ENCODE measurements at regions not wholly inside any gene's neighbourhood (a gene's known extent, or its start where the extent isn't known, plus 50 kb on each side); places are given as distances from the start of the nearest gene placed in this dataset.

DNA sequence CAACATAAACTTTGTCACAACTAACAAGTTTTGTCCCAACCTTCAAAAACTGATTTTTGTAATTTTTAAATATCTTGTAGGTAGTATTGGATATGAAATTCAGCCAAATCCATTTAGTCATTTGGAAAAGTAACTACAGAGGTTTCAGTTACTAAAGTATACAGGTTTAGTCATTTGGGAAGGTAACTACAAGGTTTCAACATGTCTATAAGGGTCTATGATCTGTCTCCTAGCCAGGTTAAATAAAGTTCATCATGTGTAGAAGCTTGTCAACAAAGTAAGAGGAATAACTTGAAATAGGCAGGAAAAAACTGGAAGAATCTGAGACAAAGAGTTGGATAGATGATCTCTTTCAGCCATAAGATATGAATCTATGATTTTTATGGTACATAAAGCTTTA lies 229.8 kb downstream of the COL12A1 start:
- no peaks in the 10 kb centered on the region for H3K36me3 Mint-ChIP-seq (ENCODE audit: low read depth)
- H3K4me3 Mint-ChIP-seq: no peak overlapping the region
- H3K27ac Mint-ChIP-seq: no peak overlapping the region
- H3K9me3 Mint-ChIP-seq: peaks cover 7% of the 10 kb centered on the region
- DNase-seq: no peak
- no peaks in the 10 kb centered on the region for H3K27me3 Mint-ChIP-seq
- H3K4me1 Mint-ChIP-seq: no peaks in the 10 kb centered on the region
- CTCF ChIA-PET: no interaction called here
- POLR2A ChIA-PET: no interaction called here

- no peak for DNase-seq
- Mint-ChIP-seq H3K27ac (no peak overlapping the region), H3K4me1 (no peaks in the 10 kb centered on the region), H3K4me3 (no peak overlapping the region), H3K9me3 (peaks cover 3% of the 10 kb centered on the region), H3K36me3 (ENCODE audit: low read depth) (no peaks in the 10 kb centered on the region), H3K27me3 (no peaks in the 10 kb centered on the region)
- ChIA-PET POLR2A (no interaction called here), CTCF (no interaction called here)
These were observed 232.3 kb downstream of the COL12A1 start for GRCh38 chr6:74973591-74973990.

DNA sequence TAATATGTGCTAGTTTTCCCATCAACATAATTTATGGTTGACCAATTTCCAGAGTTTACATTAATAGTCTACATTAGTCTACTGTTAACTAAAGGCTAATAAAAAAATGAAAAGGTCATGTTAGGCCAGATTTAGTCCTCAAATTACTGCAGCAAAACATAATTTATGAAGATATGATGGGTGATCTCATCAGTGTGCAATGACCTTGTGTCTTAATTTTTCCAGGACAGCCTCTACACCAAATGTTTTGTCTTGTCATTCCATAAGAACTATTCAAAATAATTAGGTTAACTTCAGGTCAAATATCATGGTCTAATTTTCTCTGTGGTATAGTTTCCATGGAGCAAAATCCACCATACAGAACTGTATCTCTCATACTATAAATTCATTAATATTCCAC lies 234.2 kb downstream of the COL12A1 start:
- no peaks in the 10 kb centered on the region for H3K36me3 Mint-ChIP-seq (ENCODE audit: low read depth)

GRCh38 chr6:74969591-74970267 lies 236.1 kb downstream of the COL12A1 start:
- DNase-seq: no peak
- Mint-ChIP-seq H3K36me3 (ENCODE audit: low read depth) (no peaks in the 10 kb centered on the region), H3K27me3 (no peaks in the 10 kb centered on the region), H3K4me3 (no peak overlapping the region), H3K9me3 (peaks cover 3% of the 10 kb centered on the region), H3K27ac (no peak overlapping the region), H3K4me1 (no peaks in the 10 kb centered on the region)
- ChIA-PET CTCF (no interaction called here), POLR2A (no interaction called here)

More for the DNA sequence above, 234.2 kb downstream of the COL12A1 start:
- Mint-ChIP-seq H3K4me3 (no peak overlapping the region), H3K4me1 (no peaks in the 10 kb centered on the region), H3K9me3 (peaks cover 3% of the 10 kb centered on the region), H3K27me3 (no peaks in the 10 kb centered on the region), H3K27ac (no peak overlapping the region)
- no peak for DNase-seq
- POLR2A ChIA-PET: no interaction called here
- CTCF ChIA-PET: no interaction called here

DNA sequence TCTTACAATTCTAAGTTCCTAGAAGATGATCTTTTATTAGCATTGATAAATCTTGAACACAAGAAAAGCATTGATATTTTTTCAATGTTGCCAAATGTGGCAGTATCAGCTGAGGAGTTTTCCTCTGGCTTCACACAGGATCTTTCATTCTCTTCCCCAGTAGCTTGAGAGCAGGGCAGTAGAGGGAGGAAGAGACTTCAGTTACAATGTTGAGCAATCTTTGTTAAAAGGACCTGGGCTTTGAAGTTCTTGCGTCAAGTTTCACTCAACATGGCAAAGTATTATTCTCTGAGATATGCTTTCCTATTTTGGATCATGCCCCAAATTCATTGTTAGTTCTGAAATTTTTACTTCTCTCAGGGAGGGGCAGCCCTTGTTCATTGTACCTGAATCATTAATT lies 238.0 kb downstream of the COL12A1 start:
- Mint-ChIP-seq H3K36me3 (ENCODE audit: low read depth) (no peaks in the 10 kb centered on the region), H3K27ac (no peak overlapping the region), H3K9me3 (peaks cover 3% of the 10 kb centered on the region), H3K4me1 (no peaks in the 10 kb centered on the region), H3K4me3 (no peak overlapping the region), H3K27me3 (no peaks in the 10 kb centered on the region)
- ChIA-PET POLR2A (no interaction called here), CTCF (no interaction called here)
- no peak for DNase-seq

- ChIA-PET CTCF (no interaction called here), POLR2A (no interaction called here)
- peaks cover 3% of the 10 kb centered on the region for H3K9me3 Mint-ChIP-seq
- H3K27me3 Mint-ChIP-seq: no peaks in the 10 kb centered on the region
- no peak overlapping the region for H3K4me3 Mint-ChIP-seq
- H3K36me3 Mint-ChIP-seq (ENCODE audit: low read depth): no peaks in the 10 kb centered on the region
- H3K27ac Mint-ChIP-seq: no peak overlapping the region
- H3K4me1 Mint-ChIP-seq: no peaks in the 10 kb centered on the region
- no peak for DNase-seq
These were observed 239.1 kb downstream of the COL12A1 start for GRCh38 chr6:74966712-74967111.

DNA sequence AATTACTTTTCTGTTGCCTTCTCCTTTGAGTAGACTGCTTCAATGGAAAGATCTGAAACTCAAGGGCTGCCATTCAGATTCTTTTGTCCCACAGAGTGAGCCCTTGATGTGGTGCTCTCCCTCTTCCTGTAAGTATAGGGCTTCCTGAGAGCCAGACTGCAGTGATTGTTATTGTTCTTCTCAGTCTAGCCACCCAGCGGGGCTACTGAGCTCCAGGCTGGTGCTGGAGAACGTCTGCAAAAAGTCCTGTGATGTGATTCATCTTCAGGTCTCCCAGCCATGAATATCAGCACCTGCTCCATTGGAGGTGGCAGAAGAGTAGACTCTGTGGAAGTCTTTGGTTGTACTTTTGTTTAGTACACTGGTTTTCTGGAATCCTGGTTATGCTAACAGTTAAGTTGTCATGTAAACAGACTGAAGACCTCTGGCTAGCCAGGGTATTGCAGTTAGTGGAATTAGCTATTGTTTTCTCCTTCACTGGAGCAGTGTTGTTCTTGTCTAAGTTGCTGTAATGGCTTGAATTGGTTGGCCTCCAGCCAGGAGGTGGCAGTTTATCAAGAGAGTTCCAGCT lies 240.9 kb downstream of the COL12A1 start:
- H3K27me3 Mint-ChIP-seq: no peaks in the 10 kb centered on the region
- H3K4me3 Mint-ChIP-seq: no peak overlapping the region
- H3K4me1 Mint-ChIP-seq: no peaks in the 10 kb centered on the region
- no peak overlapping the region for H3K27ac Mint-ChIP-seq
- no peak for DNase-seq
- no peaks in the 10 kb centered on the region for H3K36me3 Mint-ChIP-seq (ENCODE audit: low read depth)
- ChIA-PET POLR2A (no interaction called here), CTCF (no interaction called here)
- peaks cover 3% of the 10 kb centered on the region for H3K9me3 Mint-ChIP-seq

- Mint-ChIP-seq H3K4me1 (no peaks in the 10 kb centered on the region), H3K27ac (no peak overlapping the region), H3K9me3 (no peaks in the 10 kb centered on the region), H3K4me3 (no peak overlapping the region), H3K36me3 (ENCODE audit: low read depth) (no peaks in the 10 kb centered on the region), H3K27me3 (no peaks in the 10 kb centered on the region)
- CTCF ChIA-PET: no interaction called here
- POLR2A ChIA-PET: no interaction called here
- no peak for DNase-seq
These were observed 249.1 kb downstream of the COL12A1 start for GRCh38 chr6:74956559-74957428.

DNA sequence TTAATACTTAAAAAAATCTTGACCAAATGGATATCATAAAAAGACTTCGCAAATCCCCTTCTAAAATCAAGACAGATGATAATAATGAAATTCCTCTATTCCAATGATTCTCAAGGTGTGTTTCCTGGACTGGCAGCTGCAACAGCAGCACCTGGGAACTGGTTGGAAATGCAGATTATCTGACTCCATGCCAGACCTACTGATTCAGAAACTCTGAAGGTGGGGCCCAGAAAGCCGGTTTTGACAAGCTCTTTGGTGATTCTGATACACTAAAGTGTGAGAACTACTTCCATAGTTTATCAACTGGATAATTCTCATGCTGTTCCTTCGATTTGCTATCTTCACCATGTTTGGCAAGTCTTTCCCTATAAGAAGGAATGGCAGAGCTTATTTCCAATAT lies 252.1 kb downstream of the COL12A1 start:
- CTCF ChIA-PET: no interaction called here
- no peaks in the 10 kb centered on the region for H3K4me1 Mint-ChIP-seq
- no peak for DNase-seq
- peaks cover 4% of the 10 kb centered on the region for H3K9me3 Mint-ChIP-seq
- H3K27me3 Mint-ChIP-seq: no peaks in the 10 kb centered on the region
- POLR2A ChIA-PET: no interaction called here
- no peaks in the 10 kb centered on the region for H3K36me3 Mint-ChIP-seq (ENCODE audit: low read depth)
- no peak overlapping the region for H3K4me3 Mint-ChIP-seq
- H3K27ac Mint-ChIP-seq: no peak overlapping the region

GRCh38 chr6:74946961-74947360 lies 258.9 kb downstream of the COL12A1 start:
- no peak overlapping the region for H3K4me3 Mint-ChIP-seq
- POLR2A ChIA-PET: no interaction called here
- H3K27ac Mint-ChIP-seq: no peak overlapping the region
- H3K9me3 Mint-ChIP-seq: peaks cover 4% of the 10 kb centered on the region
- CTCF ChIA-PET: no interaction called here
- H3K36me3 Mint-ChIP-seq (ENCODE audit: low read depth): no peaks in the 10 kb centered on the region
- DNase-seq: no peak
- no peaks in the 10 kb centered on the region for H3K27me3 Mint-ChIP-seq
- H3K4me1 Mint-ChIP-seq: no peaks in the 10 kb centered on the region

DNA sequence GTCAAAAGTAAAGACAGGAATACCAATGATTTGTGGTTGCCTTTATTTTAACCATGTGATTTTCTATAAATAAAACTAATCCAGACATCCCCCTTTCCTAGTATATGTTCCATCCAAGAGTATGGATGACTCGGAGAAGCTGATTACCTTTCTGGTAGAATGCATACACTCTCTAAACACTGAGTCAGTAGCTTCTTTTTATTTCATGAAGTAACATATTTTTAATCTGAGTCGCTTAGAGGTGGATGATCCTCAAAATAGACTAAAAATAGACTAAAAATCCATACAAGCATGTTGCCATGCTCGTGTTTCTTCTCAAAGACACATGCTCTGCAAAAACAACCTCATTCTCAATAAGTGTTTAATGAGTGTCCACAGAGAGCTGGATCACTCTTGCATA lies 263.7 kb downstream of the COL12A1 start:
- ChIA-PET CTCF (interaction anchor here (0.9 kb wide), 1 partner anchor 267 kb away, joined by 3 read pairs; no protein-coding TSS in a partner anchor), POLR2A (no interaction called here)
- Mint-ChIP-seq H3K9me3 (no peaks in the 10 kb centered on the region), H3K27ac (no peak overlapping the region), H3K27me3 (no peaks in the 10 kb centered on the region), H3K4me1 (no peaks in the 10 kb centered on the region), H3K36me3 (ENCODE audit: low read depth) (no peaks in the 10 kb centered on the region), H3K4me3 (no peak overlapping the region)
- no peak for DNase-seq

DNA sequence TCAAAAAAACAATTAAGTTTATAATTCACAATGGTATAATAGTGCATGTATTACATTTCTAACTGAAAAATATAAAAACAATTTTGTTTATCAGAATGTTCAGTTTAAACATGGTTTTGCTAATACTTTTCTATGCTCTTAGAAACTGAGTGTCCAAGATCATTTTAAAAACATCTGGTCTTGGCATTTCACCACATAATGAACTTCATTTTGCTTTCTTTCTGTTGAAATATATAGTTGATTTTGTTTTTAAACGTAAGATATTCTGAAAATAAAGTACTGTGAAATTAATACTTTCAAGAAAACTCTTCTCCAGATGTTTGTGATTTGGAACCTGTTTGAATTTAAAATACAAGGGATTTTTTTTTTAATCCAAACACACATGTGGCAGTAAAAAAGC lies 264.4 kb downstream of the COL12A1 start:
- Mint-ChIP-seq H3K4me1 (no peaks in the 10 kb centered on the region), H3K9me3 (no peaks in the 10 kb centered on the region), H3K36me3 (ENCODE audit: low read depth) (no peaks in the 10 kb centered on the region), H3K27ac (no peak overlapping the region), H3K4me3 (no peak overlapping the region), H3K27me3 (no peaks in the 10 kb centered on the region)
- ChIA-PET CTCF (interaction anchor here (0.9 kb wide), 1 partner anchor 267 kb away, joined by 3 read pairs; no protein-coding TSS in a partner anchor), POLR2A (no interaction called here)
- no peak for DNase-seq

DNA sequence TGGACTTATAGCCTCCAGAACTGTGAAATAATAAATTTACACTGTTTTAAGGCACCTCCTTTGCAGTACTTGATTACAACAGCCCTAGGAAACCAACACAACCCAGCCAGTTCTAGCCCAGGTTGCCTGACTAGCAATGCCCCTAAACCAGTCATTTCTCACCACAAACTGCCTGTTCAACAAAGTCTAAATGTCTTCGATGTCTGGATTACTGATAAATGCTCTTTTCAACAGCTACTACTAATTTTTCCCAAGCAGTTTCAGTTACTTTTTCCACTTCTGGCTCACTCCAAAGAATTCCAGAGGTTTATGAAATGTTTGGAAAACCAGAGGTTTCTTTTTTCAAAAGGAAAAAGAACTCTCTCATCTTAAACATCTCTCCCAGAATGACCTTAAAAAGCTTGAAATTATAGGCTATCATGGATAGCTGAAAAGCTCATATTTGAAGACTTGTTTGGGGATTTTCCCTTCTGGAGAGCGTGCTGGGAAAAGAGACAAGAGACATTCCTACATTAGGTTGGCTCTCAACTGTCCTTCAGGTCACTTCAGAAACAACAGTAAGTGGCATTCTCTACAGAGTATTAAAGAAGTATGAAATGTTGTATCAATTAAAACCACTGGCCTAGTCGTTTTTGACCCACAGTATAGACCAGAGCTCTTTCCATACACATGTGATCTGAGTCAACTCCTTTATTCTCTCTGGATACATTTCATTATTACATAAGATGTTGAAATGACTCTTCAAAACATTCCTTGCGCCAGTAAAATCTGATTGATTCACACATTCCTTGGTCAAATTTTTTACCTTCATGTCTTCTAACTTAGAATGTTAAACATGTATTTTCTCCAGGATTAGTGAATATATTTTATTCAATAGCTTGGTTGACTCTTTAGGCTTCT lies 265.9 kb downstream of the COL12A1 start:
- Mint-ChIP-seq H3K4me3 (no peak overlapping the region), H3K27ac (no peak overlapping the region), H3K36me3 (ENCODE audit: low read depth) (no peaks in the 10 kb centered on the region), H3K9me3 (no peaks in the 10 kb centered on the region), H3K27me3 (no peaks in the 10 kb centered on the region), H3K4me1 (no peaks in the 10 kb centered on the region)
- ChIA-PET CTCF (no interaction called here), POLR2A (no interaction called here)
- DNase-seq: no peak

All from activated CD4-positive, alpha-beta memory T cell treated with anti-CD3 and anti-CD28 coated beads, Interleukin-2, amount 10 ng/mL, durations not matched to agents 7 days and 5 days (primary cell).